ENCODE measurements at regions not wholly inside any gene's neighbourhood (a gene's known extent, or its start where the extent isn't known, plus 50 kb on each side); places are given as distances from the start of the nearest gene placed in this dataset.
A peak's percentile ranks its signal among the peaks of the same experiment; 100 is the strongest.

GRCh38 chr3:81439108-81439507 lies 322.3 kb downstream of the GBE1 start:
- Mint-ChIP-seq H3K4me3 (no peak overlapping the region), H3K9me3 (no peaks in the 10 kb centered on the region), H3K27me3 (ENCODE audit: low read depth) (peaks cover 5% of the 10 kb centered on the region), H3K27ac (peak overlapping the region in 1 of 3 experiments; percentile 26), H3K36me3 (ENCODE audit: low read depth) (no peaks in the 10 kb centered on the region), H3K4me1 (no peaks in the 10 kb centered on the region)
- TF ChIP-seq CTCF (IDR thresholded peaks at IDR 0.05; ENCODE audit: unreplicated experiment in 3 of 3) = no peak

GRCh38 chr3:81437683-81438082 lies 323.8 kb downstream of the GBE1 start:
- H3K4me1 Mint-ChIP-seq = no peaks in the 10 kb centered on the region
- no peaks in the 10 kb centered on the region for H3K36me3 Mint-ChIP-seq (ENCODE audit: low read depth)
- no peak overlapping the region for H3K27ac Mint-ChIP-seq

DNA sequence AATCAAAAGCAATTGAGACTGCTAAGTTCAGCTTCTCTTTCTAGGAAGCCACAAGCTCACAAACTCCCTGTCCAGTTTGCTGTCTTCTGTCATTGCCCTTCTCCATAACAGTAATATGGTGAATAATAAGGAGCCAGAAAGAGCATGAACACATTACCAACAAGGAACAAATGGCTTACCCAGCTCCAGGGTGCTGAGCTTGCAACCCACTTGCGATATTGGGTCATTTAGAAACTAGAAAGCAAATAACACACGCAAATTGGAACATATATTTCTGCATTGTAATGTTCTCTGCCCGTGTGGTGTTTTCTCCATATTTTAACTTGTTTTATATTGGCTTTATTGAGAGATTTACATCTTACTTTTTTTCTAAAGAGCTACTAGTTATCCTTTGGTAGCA lies 325.3 kb downstream of the GBE1 start:
- Mint-ChIP-seq H3K36me3 (ENCODE audit: low read depth) (no peaks in the 10 kb centered on the region), H3K27me3 (ENCODE audit: low read depth) (no peaks in the 10 kb centered on the region), H3K9me3 (no peaks in the 10 kb centered on the region), H3K4me3 (no peak overlapping the region), H3K27ac (no peak overlapping the region), H3K4me1 (no peaks in the 10 kb centered on the region)
- no peak for TF ChIP-seq CTCF (IDR thresholded peaks at IDR 0.05; ENCODE audit: unreplicated experiment in 3 of 3)

More at GRCh38 chr3:81437683-81438082, 323.8 kb downstream of the GBE1 start:
- no peak for TF ChIP-seq CTCF (IDR thresholded peaks at IDR 0.05; ENCODE audit: unreplicated experiment in 3 of 3)
- H3K27me3 Mint-ChIP-seq (ENCODE audit: low read depth) = peaks cover 5% of the 10 kb centered on the region
- H3K9me3 Mint-ChIP-seq = no peaks in the 10 kb centered on the region
- no peak overlapping the region for H3K4me3 Mint-ChIP-seq

GRCh38 chr3:81435050-81435449 lies 326.4 kb downstream of the GBE1 start:
- no peaks in the 10 kb centered on the region for H3K9me3 Mint-ChIP-seq
- H3K27me3 Mint-ChIP-seq (ENCODE audit: low read depth) = no peaks in the 10 kb centered on the region
- no peaks in the 10 kb centered on the region for H3K4me1 Mint-ChIP-seq
- no peak for TF ChIP-seq CTCF (IDR thresholded peaks at IDR 0.05; ENCODE audit: unreplicated experiment in 3 of 3)
- no peaks in the 10 kb centered on the region for H3K36me3 Mint-ChIP-seq (ENCODE audit: low read depth)
- H3K27ac Mint-ChIP-seq = no peak overlapping the region
- no peak overlapping the region for H3K4me3 Mint-ChIP-seq

GRCh38 chr3:81434161-81434560 lies 327.3 kb downstream of the GBE1 start:
- Mint-ChIP-seq H3K4me3 (no peak overlapping the region), H3K36me3 (ENCODE audit: low read depth) (no peaks in the 10 kb centered on the region), H3K4me1 (no peaks in the 10 kb centered on the region), H3K27ac (no peak overlapping the region), H3K27me3 (ENCODE audit: low read depth) (no peaks in the 10 kb centered on the region), H3K9me3 (no peaks in the 10 kb centered on the region)
- no peak for TF ChIP-seq CTCF (IDR thresholded peaks at IDR 0.05; ENCODE audit: unreplicated experiment in 3 of 3)

GRCh38 chr3:81433675-81434074 lies 327.8 kb downstream of the GBE1 start:
- Mint-ChIP-seq H3K4me3 (no peak overlapping the region), H3K27me3 (ENCODE audit: low read depth) (no peaks in the 10 kb centered on the region), H3K27ac (no peak overlapping the region), H3K36me3 (ENCODE audit: low read depth) (no peaks in the 10 kb centered on the region), H3K4me1 (no peaks in the 10 kb centered on the region), H3K9me3 (no peaks in the 10 kb centered on the region)
- TF ChIP-seq CTCF (IDR thresholded peaks at IDR 0.05; ENCODE audit: unreplicated experiment in 3 of 3) = no peak

All from nephron (organoid).